HepG2 (cell line): ENCODE measurements at regions not wholly inside any gene's neighbourhood (a gene's known extent, or its start where the extent isn't known, plus 50 kb on each side); places are given as distances from the start of the nearest gene placed in this dataset.

Source experiments
- ATAC-seq: fragments of 200-7000 bp; cut with Tn5 transposase; 3 replicates; pipeline ENCODE4 v1.9.1; 2020; ENCODE audit warnings: mild to moderate bottlenecking, moderate library complexity
- BruUV-seq: library from RNA; stranded (reverse); fragments of 400-500 nt; replicated peaks from 2 replicates; lab custom pipeline; 2021; lab: Mats Ljungman, UMichigan
- CTCF ChIA-PET: fragments of 300-600 bp; formaldehyde crosslinking; extraction: SDS; loops from one replicate; lab custom pipeline; 2021; ENCODE audit warnings: low total read pairs, inconsistent platforms, low intra/inter-chr PET ratio; lab: Yijun Ruan, JAX
- POLR2A ChIA-PET: fragments of 350-600 bp; sonication (Branson Sonifier 250); formaldehyde crosslinking; loops from one replicate; lab custom pipeline; 2020; ENCODE audit warnings: antibody characterized with exemption, inconsistent platforms; lab: Yijun Ruan, JAX
- DNase-seq: peaks from one replicate; pipeline ENCODE4 v3.0.0-alpha.2; 2015; ENCODE audit warnings: low spot score
- FAIRE-seq: peaks from 3 replicates; lab custom pipeline; 2011; peaks lifted over from hg19 to GRCh38; lab: Jason Lieb, UNC
- H2AFZ ChIP-seq: one replicate; pipeline ENCODE4 v1.6.1; 2011; ENCODE audit warnings: low read length, inconsistent platforms
- H3K27ac ChIP-seq: fragments of 300-600 bp; 3 replicates; pipeline ENCODE4 v1.8.0; 2011; ENCODE audit warnings: mixed run types, mild to moderate bottlenecking, mixed read lengths, low read length, inconsistent platforms; ENCODE audit not compliant: insufficient read depth; ENCODE audit errors: extremely low read length
- H3K27me3 ChIP-seq, 2 experiments: fragments of 200-600 bp in 1 of 2; 2 replicates in 1 of 2; 3 replicates in 1 of 2; pipeline versions ENCODE4 v1.6.0 to v1.8.0; 2011; ENCODE audit warnings: low read length in 2 of 2, mild to moderate bottlenecking in 2 of 2, moderate library complexity in 2 of 2, inconsistent platforms in 1 of 2; ENCODE audit not compliant: insufficient read depth in 2 of 2, control insufficient read depth in 1 of 2
- H3K36me3 ChIP-seq, 2 experiments: fragments of 200-600 bp in 1 of 2; replicated peaks in 1 of 2; 2 replicates in 1 of 2; 3 replicates in 1 of 2; pipeline versions ENCODE4 v1.5.1 to v1.8.0; 2011; ENCODE audit warnings: low read length in 2 of 2, inconsistent platforms in 1 of 2; ENCODE audit not compliant: insufficient read depth in 2 of 2, control insufficient read depth in 1 of 2
- H3K4me1 ChIP-seq: 2 replicates; pipeline ENCODE4 v1.5.1; 2012; ENCODE audit warnings: low read length, inconsistent platforms; ENCODE audit not compliant: insufficient read depth
- H3K4me2 ChIP-seq: 2 replicates; pipeline ENCODE4 v1.6.0; 2011; ENCODE audit warnings: low read depth, low read length, inconsistent platforms
- H3K4me3 ChIP-seq, 3 experiments: fragments of 200-600 bp in 1 of 3; sonication (generic), shearing (Covaris generic) in 1 of 3; replicated peaks in 1 of 3; 2 replicates each; pipeline ENCODE4 v1.5.1; 2011 to 2016; ENCODE audit warnings: low read length in 3 of 3, inconsistent platforms in 2 of 3, low read depth in 2 of 3, mild to moderate bottlenecking in 2 of 3, control low read depth in 1 of 3, mixed read lengths in 1 of 3; ENCODE audit not compliant: insufficient read depth in 1 of 3
- H3K79me2 ChIP-seq: one replicate; pipeline ENCODE4 v1.6.1; 2011; ENCODE audit warnings: low read length, inconsistent platforms; ENCODE audit not compliant: insufficient read depth
- H3K9ac ChIP-seq: 2 replicates; pipeline ENCODE4 v1.6.0; 2011; ENCODE audit warnings: mild to moderate bottlenecking, low read depth, low read length, inconsistent platforms; ENCODE audit not compliant: insufficient read depth
- H3K9me3 ChIP-seq: 2 replicates; pipeline ENCODE4 v1.5.1; 2012; ENCODE audit warnings: mild to moderate bottlenecking, low read length
- H4K20me1 ChIP-seq: 2 replicates; pipeline ENCODE4 v1.6.0; 2011; ENCODE audit warnings: inconsistent platforms, mild to moderate bottlenecking, low read length, moderate library complexity; ENCODE audit not compliant: insufficient read depth
- CEBPB ChIP-seq: IDR thresholded peaks from 2 replicates; pipeline ENCODE4 v1.6.1; 2011; ENCODE audit warnings: low read depth, low read length, improper control_type of control experiment, borderline replicate concordance
- ELF3 ChIP-seq: IDR thresholded peaks from 2 replicates; pipeline ENCODE4 v1.6.1; 2016; ENCODE audit warnings: missing genetic modification reagents, missing compliant biosample characterization
- MAFF ChIP-seq: IDR thresholded peaks from 2 replicates; pipeline ENCODE4 v1.6.1; 2011; ENCODE audit warnings: low read depth, low read length, improper control_type of control experiment
- MAFK ChIP-seq, 2 experiments: IDR thresholded peaks in 1 of 2; conservative IDR thresholded peaks in 1 of 2; 2 replicates each; pipeline ENCODE4 v1.6.1; 2011; ENCODE audit warnings: improper control_type of control experiment in 2 of 2, low read length in 2 of 2
- MXD1 ChIP-seq: sonication (generic); formaldehyde crosslinking; IDR thresholded peaks from 2 replicates; pipeline ENCODE4 v1.4.0; 2020; ENCODE audit warnings: mild to moderate bottlenecking, missing genetic modification reagents
- NFKBIZ ChIP-seq: IDR thresholded peaks from 2 replicates; pipeline ENCODE4 v1.6.1; 2018; ENCODE audit warnings: missing genetic modification reagents, missing compliant biosample characterization
- SRY ChIP-seq: sonication (generic); formaldehyde crosslinking; IDR thresholded peaks from 2 replicates; pipeline ENCODE4 v1.8.0; 2022; ENCODE audit warnings: mild to moderate bottlenecking, missing genetic modification reagents
- ZFX ChIP-seq: sonication (generic); formaldehyde crosslinking; IDR thresholded peaks from 2 replicates; pipeline ENCODE4 v1.4.0; 2020; ENCODE audit warnings: mild to moderate bottlenecking, low read depth, missing genetic modification reagents, moderate library complexity
- ZNF414 ChIP-seq: sonication (generic); formaldehyde crosslinking; IDR thresholded peaks from 2 replicates; pipeline ENCODE4 v1.5.0; 2020; ENCODE audit warnings: missing genetic modification reagents
- ZNF496 ChIP-seq: sonication (generic); formaldehyde crosslinking; IDR thresholded peaks from 2 replicates; pipeline ENCODE4 v1.8.1; 2023; ENCODE audit warnings: mild to moderate bottlenecking, moderate library complexity, missing genetic modification reagents; ENCODE audit not compliant: insufficient replicate concordance
- ZNF776 ChIP-seq: sonication (generic); formaldehyde crosslinking; IDR thresholded peaks from 2 replicates; pipeline ENCODE4 v1.4.0; 2020; ENCODE audit warnings: mild to moderate bottlenecking, missing genetic modification reagents
- ZSCAN12 ChIP-seq: sonication (generic); formaldehyde crosslinking; IDR thresholded peaks from 2 replicates; pipeline ENCODE4 v1.9.0; 2021; ENCODE audit warnings: mild to moderate bottlenecking, missing genetic modification reagents
- WGBS: methylation state at CpG from one replicate; pipeline ENCODE4 v1.1.6; 2017; ENCODE audit warnings: low lambda C conversion rate; 5-methylcytosine and 5-hydroxymethylcytosine counted together
- in situ Hi-C: cut with HindIII; loops from 2 replicates; pipeline ENCODE4 v1.10.0; 2017; ENCODE audit warnings: low pct_unique_long_range_greater_than_20kb; ENCODE audit not compliant: extremely low pct_ligation_motif_present
- intact Hi-C: fragments of 100-400 bp; cut with micrococcal nuclease; formaldehyde crosslinking; loops from one replicate; pipeline ENCODE4 v1.10.0; 2022; ENCODE audit not compliant: unreplicated experiment

- CTCF ChIA-PET: no interaction called here
- Histone ChIP-seq H3K4me2 (no peak overlapping the region), H2AFZ (no peak overlapping the region), H4K20me1 (no peaks in the 10 kb centered on the region), H3K4me1 (no peaks in the 10 kb centered on the region), H3K9me3 (no peaks in the 10 kb centered on the region), H3K9ac (no peak overlapping the region), H3K36me3 (no peaks in the 10 kb centered on the region), H3K27me3 (peaks cover 0 to 24% of the 10 kb centered on the region in 2 experiments; a peak in 3 of 5 replicates), H3K79me2 (no peaks in the 10 kb centered on the region), H3K4me3 (no peak overlapping the region), H3K27ac (no peak overlapping the region)
- in situ Hi-C loops: no loop called here
- intact Hi-C loops: no loop called here
- FAIRE-seq (no peak), DNase-seq (no peak), ATAC-seq (no peak)
- POLR2A ChIA-PET: no interaction called here
- 1% methylated on average over 2 of the region's 2 CpGs for WGBS
- TF ChIP-seq CEBPB (no peak), NFKBIZ (CRISPR knock-in tag) (no peak), ZFX (no peak), ELF3 (CRISPR knock-in tag) (no peak), MAFF (peak; percentile 91), ZSCAN12 (CRISPR knock-in tag) (no peak), MAFK (conservative IDR thresholded peaks at IDR 0.05 in 1 of 2, IDR thresholded peaks at IDR 0.05 in 1 of 2; ENCODE audit: low read length in 2 of 2) (peak; percentile 88 to 93), ZNF776 (CRISPR knock-in tag) (no peak), ZNF496 (CRISPR knock-in tag) (no peak), MXD1 (CRISPR knock-in tag) (no peak), SRY (CRISPR knock-in tag) (no peak), ZNF414 (CRISPR knock-in tag) (no peak)
- no TSS peak for BruUV-seq
Measured at GRCh38 chr17:63364387-63364786, 81.7 kb downstream of the CYB561 start.
